ENCODE measurements at regions not wholly inside any gene's neighbourhood (a gene's known extent, or its start where the extent isn't known, plus 50 kb on each side); places are given as distances from the start of the nearest gene placed in this dataset.

- Histone ChIP-seq H3K4me1 (ENCODE audit: insufficient read depth, low read length, severe bottlenecking) (no peaks in the 10 kb centered on the region), H3K27me3 (ENCODE audit: insufficient read depth, low read length) (no peaks in the 10 kb centered on the region), H3K4me2 (ENCODE audit: low read length) (no peak overlapping the region), H3K27ac (ENCODE audit: low read depth, low read length, poor library complexity, severe bottlenecking) (no peak overlapping the region), H3K79me2 (ENCODE audit: insufficient read depth, low read length) (no peaks in the 10 kb centered on the region), H3K9me2 (ENCODE audit: low read depth, low read length) (no peaks in the 10 kb centered on the region), H2AFZ (ENCODE audit: low read length) (no peak overlapping the region), H4K20me1 (ENCODE audit: insufficient read depth, low read length) (no peaks in the 10 kb centered on the region), H3K4me3 (ENCODE audit: low read depth, low read length, poor library complexity, severe bottlenecking) (no peak overlapping the region), H3K9me3 (ENCODE audit: low read length) (no peaks in the 10 kb centered on the region), H3K9ac (ENCODE audit: low read length) (no peak overlapping the region), H3K36me3 (ENCODE audit: insufficient read depth, low read length) (no peaks in the 10 kb centered on the region), H3F3A (ENCODE audit: insufficient read depth, low read length) (no peaks in the 10 kb centered on the region)
- TF ChIP-seq, protein P1, sequence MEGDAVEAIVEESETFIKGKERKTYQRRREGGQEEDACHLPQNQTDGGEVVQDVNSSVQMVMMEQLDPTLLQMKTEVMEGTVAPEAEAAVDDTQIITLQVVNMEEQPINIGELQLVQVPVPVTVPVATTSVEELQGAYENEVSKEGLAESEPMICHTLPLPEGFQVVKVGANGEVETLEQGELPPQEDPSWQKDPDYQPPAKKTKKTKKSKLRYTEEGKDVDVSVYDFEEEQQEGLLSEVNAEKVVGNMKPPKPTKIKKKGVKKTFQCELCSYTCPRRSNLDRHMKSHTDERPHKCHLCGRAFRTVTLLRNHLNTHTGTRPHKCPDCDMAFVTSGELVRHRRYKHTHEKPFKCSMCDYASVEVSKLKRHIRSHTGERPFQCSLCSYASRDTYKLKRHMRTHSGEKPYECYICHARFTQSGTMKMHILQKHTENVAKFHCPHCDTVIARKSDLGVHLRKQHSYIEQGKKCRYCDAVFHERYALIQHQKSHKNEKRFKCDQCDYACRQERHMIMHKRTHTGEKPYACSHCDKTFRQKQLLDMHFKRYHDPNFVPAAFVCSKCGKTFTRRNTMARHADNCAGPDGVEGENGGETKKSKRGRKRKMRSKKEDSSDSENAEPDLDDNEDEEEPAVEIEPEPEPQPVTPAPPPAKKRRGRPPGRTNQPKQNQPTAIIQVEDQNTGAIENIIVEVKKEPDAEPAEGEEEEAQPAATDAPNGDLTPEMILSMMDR (IDR thresholded peaks at IDR 0.05; ENCODE audit: low read length) = no peak
- TF ChIP-seq EZH2 (IDR thresholded peaks at IDR 0.05; ENCODE audit: borderline replicate concordance, low read length) = no peak
Observed at GRCh38 chr12:91400271-91400670, 217.7 kb upstream of the DCN start.

GRCh38 chr12:91397866-91398532, 215.4 kb upstream of the DCN start:
- H3F3A ChIP-seq (ENCODE audit: insufficient read depth, low read length) = no peaks in the 10 kb centered on the region
- H3K9ac ChIP-seq (ENCODE audit: low read length) = no peak overlapping the region
- TF ChIP-seq EZH2 (IDR thresholded peaks at IDR 0.05; ENCODE audit: borderline replicate concordance, low read length) = no peak
- TF ChIP-seq, protein P1 (IDR thresholded peaks at IDR 0.05; ENCODE audit: low read length) = no peak
- no peak overlapping the region for H3K27ac ChIP-seq (ENCODE audit: low read depth, low read length, poor library complexity, severe bottlenecking)
- H3K79me2 ChIP-seq (ENCODE audit: insufficient read depth, low read length) = no peaks in the 10 kb centered on the region
- no peaks in the 10 kb centered on the region for H3K9me3 ChIP-seq (ENCODE audit: low read length)
- H4K20me1 ChIP-seq (ENCODE audit: insufficient read depth, low read length) = no peaks in the 10 kb centered on the region
- no peak overlapping the region for H3K4me3 ChIP-seq (ENCODE audit: low read depth, low read length, poor library complexity, severe bottlenecking)
- H3K4me2 ChIP-seq (ENCODE audit: low read length) = no peak overlapping the region
- H2AFZ ChIP-seq (ENCODE audit: low read length) = no peak overlapping the region
- no peaks in the 10 kb centered on the region for H3K36me3 ChIP-seq (ENCODE audit: insufficient read depth, low read length)
- H3K27me3 ChIP-seq (ENCODE audit: insufficient read depth, low read length) = no peaks in the 10 kb centered on the region
- H3K9me2 ChIP-seq (ENCODE audit: low read depth, low read length) = no peaks in the 10 kb centered on the region
- no peaks in the 10 kb centered on the region for H3K4me1 ChIP-seq (ENCODE audit: insufficient read depth, low read length, severe bottlenecking)

GRCh38 chr12:91396293-91396692, 213.7 kb upstream of the DCN start:
- no peaks in the 10 kb centered on the region for H3K27me3 ChIP-seq (ENCODE audit: insufficient read depth, low read length)
- H3K9me3 ChIP-seq (ENCODE audit: low read length) = no peaks in the 10 kb centered on the region
- no peak overlapping the region for H3K4me3 ChIP-seq (ENCODE audit: low read depth, low read length, poor library complexity, severe bottlenecking)
- no peaks in the 10 kb centered on the region for H3K4me1 ChIP-seq (ENCODE audit: insufficient read depth, low read length, severe bottlenecking)
- no peak overlapping the region for H3K9ac ChIP-seq (ENCODE audit: low read length)
- no peaks in the 10 kb centered on the region for H3F3A ChIP-seq (ENCODE audit: insufficient read depth, low read length)
- no peak overlapping the region for H3K4me2 ChIP-seq (ENCODE audit: low read length)
- H4K20me1 ChIP-seq (ENCODE audit: insufficient read depth, low read length) = no peaks in the 10 kb centered on the region
- no peak for TF ChIP-seq EZH2 (IDR thresholded peaks at IDR 0.05; ENCODE audit: borderline replicate concordance, low read length)
- TF ChIP-seq, protein P1 (IDR thresholded peaks at IDR 0.05; ENCODE audit: low read length) = no peak
- no peak overlapping the region for H2AFZ ChIP-seq (ENCODE audit: low read length)
- no peaks in the 10 kb centered on the region for H3K36me3 ChIP-seq (ENCODE audit: insufficient read depth, low read length)
- H3K9me2 ChIP-seq (ENCODE audit: low read depth, low read length) = no peaks in the 10 kb centered on the region
- H3K79me2 ChIP-seq (ENCODE audit: insufficient read depth, low read length) = no peaks in the 10 kb centered on the region
- H3K27ac ChIP-seq (ENCODE audit: low read depth, low read length, poor library complexity, severe bottlenecking) = no peak overlapping the region
